CD14-positive monocyte (primary cell): ENCODE measurements at regions not wholly inside any gene's neighbourhood (a gene's known extent, or its start where the extent isn't known, plus 50 kb on each side); places are given as distances from the start of the nearest gene placed in this dataset.

ENCODE experiments used
- DNase-seq, 3 donors: peaks; one replicate each; pipeline ENCODE4 v3.0.0-alpha.2; 2011 to 2022
- H2AFZ ChIP-seq: 2 replicates; pipeline ENCODE4 v1.6.0; 2012; ENCODE audit warnings: mild to moderate bottlenecking, low read depth, low read length, inconsistent platforms; ENCODE audit not compliant: insufficient read depth, poor library complexity, severe bottlenecking
- H3K27ac ChIP-seq, 2 donors: 1 replicate in 1 of 2; 2 replicates in 1 of 2; pipeline ENCODE4 v1.5.1; 2012 to 2013; ENCODE audit warnings: low read length in 2 of 2, control low read depth in 1 of 2, inconsistent platforms in 1 of 2, low read depth in 1 of 2, mild to moderate bottlenecking in 1 of 2
- H3K27me3 ChIP-seq, 2 donors: one replicate each; pipeline versions ENCODE4 v1.6.0 to v1.6.1; 2011 to 2013; ENCODE audit warnings: low read length in 2 of 2; ENCODE audit not compliant: control insufficient read depth in 2 of 2, insufficient read depth in 2 of 2
- H3K36me3 ChIP-seq, 2 donors: replicated peaks in 1 of 2; 1 replicate in 1 of 2; 2 replicates in 1 of 2; pipeline versions ENCODE4 v1.5.1 to v1.6.1; 2012 to 2013; ENCODE audit warnings: low read length in 2 of 2, control low read depth in 1 of 2, inconsistent platforms in 1 of 2, mild to moderate bottlenecking in 1 of 2; ENCODE audit not compliant: insufficient read depth in 2 of 2, control insufficient read depth in 1 of 2
- H3K4me1 ChIP-seq, 2 donors: 1 replicate in 1 of 2; 2 replicates in 1 of 2; pipeline versions ENCODE4 v1.5.1 to v1.6.1; 2012 to 2013; ENCODE audit warnings: low read length in 2 of 2, control low read depth in 1 of 2, inconsistent platforms in 1 of 2, mild to moderate bottlenecking in 1 of 2, moderate library complexity in 1 of 2; ENCODE audit not compliant: insufficient read depth in 2 of 2, control insufficient read depth in 1 of 2
- H3K4me2 ChIP-seq: replicated peaks from 2 replicates; pipeline ENCODE3; 2012; ENCODE audit warnings: low read length, moderate library complexity, mild to moderate bottlenecking; ENCODE audit not compliant: poor library complexity, severe bottlenecking; ENCODE audit errors: extremely low read depth
- H3K4me3 ChIP-seq, 3 experiments: fragments of 200-600 bp in 1 of 3; sonication (generic) in 1 of 3; replicated peaks in 1 of 3; 1 replicate in 2 of 3; 2 replicates in 1 of 3; pipeline ENCODE4 v1.5.1; 2011 to 2013; ENCODE audit warnings: low read length in 3 of 3, mild to moderate bottlenecking in 3 of 3, control low read depth in 2 of 3, low read depth in 2 of 3, inconsistent platforms in 1 of 3, moderate library complexity in 1 of 3
- H3K79me2 ChIP-seq: 2 replicates; pipeline ENCODE4 v1.6.0; 2012; ENCODE audit warnings: mild to moderate bottlenecking, control low read depth, inconsistent platforms, low read length, moderate library complexity; ENCODE audit not compliant: insufficient read depth
- H3K9ac ChIP-seq: 2 replicates; pipeline ENCODE4 v1.6.0; 2017; ENCODE audit warnings: low read length, mild to moderate bottlenecking; ENCODE audit not compliant: insufficient read depth, poor library complexity, severe bottlenecking
- H3K9me3 ChIP-seq, 2 donors: replicated peaks in 1 of 2; 1 replicate in 1 of 2; 2 replicates in 1 of 2; pipeline versions ENCODE4 v1.5.1 to v1.6.1; 2012 to 2013; ENCODE audit warnings: low read length in 2 of 2, control low read depth in 1 of 2; ENCODE audit not compliant: control insufficient read depth in 1 of 2, insufficient read depth in 1 of 2
- H4K20me1 ChIP-seq: 2 replicates; pipeline ENCODE4 v1.6.0; 2012; ENCODE audit warnings: mild to moderate bottlenecking, low read length, control low read depth, moderate library complexity; ENCODE audit not compliant: insufficient read depth
- H3K27ac Mint-ChIP-seq, 7 donors: one replicate each; pipeline ENCODE4 v1.8.0; 2020; ENCODE audit warnings: mild to moderate bottlenecking in 7 of 7, mixed read lengths in 7 of 7, moderate library complexity in 6 of 7, inconsistent platforms in 2 of 7
- H3K27me3 Mint-ChIP-seq, 3 donors: one replicate each; pipeline ENCODE4 v1.8.0; 2021 to 2022; ENCODE audit warnings: low read depth in 3 of 3, mild to moderate bottlenecking in 3 of 3, mixed read lengths in 3 of 3, moderate library complexity in 3 of 3, inconsistent platforms in 1 of 3
- H3K36me3 Mint-ChIP-seq, 2 donors: one replicate each; pipeline ENCODE4 v1.8.0; 2020; ENCODE audit warnings: mixed read lengths in 2 of 2, inconsistent platforms in 1 of 2, mild to moderate bottlenecking in 1 of 2
- H3K4me1 Mint-ChIP-seq: one replicate; pipeline ENCODE4 v1.8.0; 2020; ENCODE audit warnings: mild to moderate bottlenecking, mixed read lengths
- H3K4me3 Mint-ChIP-seq, 2 donors: one replicate each; pipeline ENCODE4 v1.8.0; 2020; ENCODE audit warnings: mild to moderate bottlenecking in 2 of 2, mixed read lengths in 2 of 2, moderate library complexity in 1 of 2
- H3K9me3 Mint-ChIP-seq, 7 donors: one replicate each; pipeline ENCODE4 v1.8.0; 2020 to 2022; ENCODE audit warnings: mixed read lengths in 7 of 7, mild to moderate bottlenecking in 6 of 7, moderate library complexity in 6 of 7, inconsistent platforms in 2 of 7
- WGBS: methylation state at CpG from one replicate; pipeline ENCODE4 v1.1.5; 2013; ENCODE audit warnings: missing lambda C conversion rate; ENCODE audit not compliant: insufficient coverage; 5-methylcytosine and 5-hydroxymethylcytosine counted together
- intact Hi-C, 2 donors: fragments of 100-400 bp; cut with micrococcal nuclease; formaldehyde crosslinking; loops; one replicate each; pipeline versions ENCODE4 v1.15.0 to v1.15.1; 2023
- TF ChIP-seq, protein P1 (sequence below): fragments of 200-600 bp; IDR thresholded peaks from one replicate; pipeline ENCODE4 v1.8.0; 2022; ENCODE audit warnings: antibody characterized with exemption, mild to moderate bottlenecking

DNA sequence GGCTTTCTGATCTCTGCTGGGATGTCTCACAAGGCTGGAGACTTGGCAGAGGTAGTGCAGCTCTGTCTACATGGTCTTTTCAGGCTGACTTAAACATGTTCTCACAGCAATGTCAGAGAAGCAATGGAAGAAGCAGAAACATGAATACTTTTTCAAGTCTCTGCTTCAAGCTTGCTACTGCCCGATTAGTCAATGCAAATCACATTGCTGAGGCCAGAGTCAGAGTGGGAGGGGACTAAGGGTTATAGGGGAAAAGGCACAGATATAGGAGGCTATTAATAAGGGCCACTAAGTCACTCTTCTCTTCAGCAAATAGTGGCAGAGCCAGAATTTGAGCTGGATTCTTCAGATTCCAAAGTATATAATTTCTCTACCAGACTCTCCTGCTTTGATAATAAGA is 390.5 kb downstream of the TMEM135 start:
- Histone ChIP-seq H3K27ac (no peak overlapping the region), H3K4me1 (no peaks in the 10 kb centered on the region), H3K36me3 (no peaks in the 10 kb centered on the region), H3K9ac (no peak overlapping the region), H4K20me1 (no peaks in the 10 kb centered on the region), H3K4me3 (no peak overlapping the region), H2AFZ (no peak overlapping the region), H3K4me2 (no peak overlapping the region), H3K9me3 (no peaks in the 10 kb centered on the region), H3K27me3 (no peaks in the 10 kb centered on the region), H3K79me2 (no peaks in the 10 kb centered on the region)
- no peak for DNase-seq
- H3K4me1 Mint-ChIP-seq: no peaks in the 10 kb centered on the region
- TF ChIP-seq, protein P1, sequence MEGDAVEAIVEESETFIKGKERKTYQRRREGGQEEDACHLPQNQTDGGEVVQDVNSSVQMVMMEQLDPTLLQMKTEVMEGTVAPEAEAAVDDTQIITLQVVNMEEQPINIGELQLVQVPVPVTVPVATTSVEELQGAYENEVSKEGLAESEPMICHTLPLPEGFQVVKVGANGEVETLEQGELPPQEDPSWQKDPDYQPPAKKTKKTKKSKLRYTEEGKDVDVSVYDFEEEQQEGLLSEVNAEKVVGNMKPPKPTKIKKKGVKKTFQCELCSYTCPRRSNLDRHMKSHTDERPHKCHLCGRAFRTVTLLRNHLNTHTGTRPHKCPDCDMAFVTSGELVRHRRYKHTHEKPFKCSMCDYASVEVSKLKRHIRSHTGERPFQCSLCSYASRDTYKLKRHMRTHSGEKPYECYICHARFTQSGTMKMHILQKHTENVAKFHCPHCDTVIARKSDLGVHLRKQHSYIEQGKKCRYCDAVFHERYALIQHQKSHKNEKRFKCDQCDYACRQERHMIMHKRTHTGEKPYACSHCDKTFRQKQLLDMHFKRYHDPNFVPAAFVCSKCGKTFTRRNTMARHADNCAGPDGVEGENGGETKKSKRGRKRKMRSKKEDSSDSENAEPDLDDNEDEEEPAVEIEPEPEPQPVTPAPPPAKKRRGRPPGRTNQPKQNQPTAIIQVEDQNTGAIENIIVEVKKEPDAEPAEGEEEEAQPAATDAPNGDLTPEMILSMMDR: no peak
- no peak overlapping the region for H3K27ac Mint-ChIP-seq
- intact Hi-C loops: no loop called here
- peaks cover 0 to 1% (median 0%) of the 10 kb centered on the region in 7 donors for H3K9me3 Mint-ChIP-seq
- no peaks in the 10 kb centered on the region for H3K27me3 Mint-ChIP-seq
- H3K36me3 Mint-ChIP-seq: no peaks in the 10 kb centered on the region
- WGBS: no CpG with 5 or more reads among the region's 1 CpG
- H3K4me3 Mint-ChIP-seq: no peak overlapping the region

DNA sequence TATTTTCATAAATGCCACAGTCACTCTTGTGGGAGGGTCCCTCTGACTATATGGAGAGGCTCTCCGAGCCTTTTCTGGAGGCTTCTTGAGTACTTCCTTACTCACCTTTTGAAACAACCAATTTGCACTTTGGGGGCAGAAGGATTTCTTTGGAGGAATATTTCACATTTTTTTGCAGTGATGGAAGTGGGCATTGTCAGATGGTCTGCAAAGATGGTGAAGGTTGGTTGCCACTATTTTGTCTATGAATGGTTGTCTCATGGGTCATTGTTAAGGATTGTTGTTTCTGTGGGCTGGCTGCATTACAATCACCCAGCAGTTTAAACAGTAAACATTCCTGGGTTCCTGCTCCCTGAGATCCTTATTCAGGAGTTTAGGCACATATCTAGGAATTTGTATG is 388.2 kb downstream of the TMEM135 start:
- whole genome bisulfite sequencing: no CpG with 5 or more reads among the region's 1 CpG
- Mint-ChIP-seq H3K4me3 (no peak overlapping the region), H3K27me3 (no peaks in the 10 kb centered on the region), H3K36me3 (no peaks in the 10 kb centered on the region), H3K9me3 (no peaks in the 10 kb centered on the region), H3K4me1 (no peaks in the 10 kb centered on the region), H3K27ac (no peak overlapping the region)
- no peak overlapping the region for H3K4me3 ChIP-seq
- H3K36me3 ChIP-seq: no peaks in the 10 kb centered on the region
- H4K20me1 ChIP-seq: no peaks in the 10 kb centered on the region
- H3K27me3 ChIP-seq: no peaks in the 10 kb centered on the region
- no peaks in the 10 kb centered on the region for H3K4me1 ChIP-seq
- no peak overlapping the region for H3K9ac ChIP-seq
- no peak overlapping the region for H2AFZ ChIP-seq
- H3K79me2 ChIP-seq: no peaks in the 10 kb centered on the region
- TF ChIP-seq, protein P1: no peak
- H3K9me3 ChIP-seq: no peaks in the 10 kb centered on the region
- H3K27ac ChIP-seq: no peak overlapping the region
- no peak for DNase-seq
- no peak overlapping the region for H3K4me2 ChIP-seq
- intact Hi-C loops: no loop called here
